HFFc6 (cell line): ENCODE measurements at regions not wholly inside any gene's neighbourhood (a gene's known extent, or its start where the extent isn't known, plus 50 kb on each side); places are given as distances from the start of the nearest gene placed in this dataset.

Experiments used
- DNase-seq: peaks from one replicate; pipeline ENCODE4 v3.0.0-alpha.2; 2018
- H3K27ac Mint-ChIP-seq: 2 replicates; pipeline ENCODE4 v1.8.0; 2020; ENCODE audit warnings: mild to moderate bottlenecking, mixed read lengths
- H3K27me3 Mint-ChIP-seq: 2 replicates; pipeline ENCODE4 v1.8.0; 2021; ENCODE audit warnings: mild to moderate bottlenecking, moderate library complexity, mixed read lengths; ENCODE audit not compliant: insufficient read depth
- H3K36me3 Mint-ChIP-seq: 2 replicates; pipeline ENCODE4 v1.8.0; 2021; ENCODE audit warnings: low read depth, mixed read lengths
- H3K4me1 Mint-ChIP-seq: 2 replicates; pipeline ENCODE4 v1.8.0; 2020; ENCODE audit warnings: low read depth, mixed read lengths
- H3K4me3 Mint-ChIP-seq: 2 replicates; pipeline ENCODE4 v1.8.0; 2020; ENCODE audit warnings: mild to moderate bottlenecking, moderate library complexity, mixed read lengths
- H3K9me3 Mint-ChIP-seq: 2 replicates; pipeline ENCODE4 v1.8.0; 2020; ENCODE audit warnings: mild to moderate bottlenecking, mixed read lengths
- TF ChIP-seq, protein P1 (sequence below): fragments of 200-600 bp; sonication (generic); IDR thresholded peaks from 2 replicates; pipeline ENCODE4 v1.5.0; 2021; ENCODE audit warnings: antibody characterized with exemption, mild to moderate bottlenecking

DNA sequence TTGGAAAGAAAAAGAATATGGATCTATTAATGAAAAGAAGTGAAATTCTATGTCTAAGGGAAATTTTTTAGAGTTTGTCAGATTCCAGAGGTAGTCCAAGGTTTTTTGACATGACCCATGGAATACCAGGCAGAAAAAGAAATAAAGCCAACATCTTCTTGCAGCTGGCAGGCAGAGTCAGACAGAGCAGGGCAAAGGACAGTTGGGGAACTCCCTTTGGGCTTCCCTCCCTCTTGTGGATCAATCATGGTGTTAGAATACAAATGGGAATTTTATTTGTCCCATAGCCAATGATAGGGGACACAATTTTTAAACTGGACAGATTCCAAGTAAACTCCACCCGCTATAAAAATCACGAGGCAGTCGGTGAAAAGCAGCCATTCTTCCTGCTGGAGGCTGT is 92.1 kb upstream of the TAB2 start:
- no peaks in the 10 kb centered on the region for H3K36me3 Mint-ChIP-seq
- H3K4me1 Mint-ChIP-seq = peaks cover 12% of the 10 kb centered on the region
- TF ChIP-seq, protein P1, sequence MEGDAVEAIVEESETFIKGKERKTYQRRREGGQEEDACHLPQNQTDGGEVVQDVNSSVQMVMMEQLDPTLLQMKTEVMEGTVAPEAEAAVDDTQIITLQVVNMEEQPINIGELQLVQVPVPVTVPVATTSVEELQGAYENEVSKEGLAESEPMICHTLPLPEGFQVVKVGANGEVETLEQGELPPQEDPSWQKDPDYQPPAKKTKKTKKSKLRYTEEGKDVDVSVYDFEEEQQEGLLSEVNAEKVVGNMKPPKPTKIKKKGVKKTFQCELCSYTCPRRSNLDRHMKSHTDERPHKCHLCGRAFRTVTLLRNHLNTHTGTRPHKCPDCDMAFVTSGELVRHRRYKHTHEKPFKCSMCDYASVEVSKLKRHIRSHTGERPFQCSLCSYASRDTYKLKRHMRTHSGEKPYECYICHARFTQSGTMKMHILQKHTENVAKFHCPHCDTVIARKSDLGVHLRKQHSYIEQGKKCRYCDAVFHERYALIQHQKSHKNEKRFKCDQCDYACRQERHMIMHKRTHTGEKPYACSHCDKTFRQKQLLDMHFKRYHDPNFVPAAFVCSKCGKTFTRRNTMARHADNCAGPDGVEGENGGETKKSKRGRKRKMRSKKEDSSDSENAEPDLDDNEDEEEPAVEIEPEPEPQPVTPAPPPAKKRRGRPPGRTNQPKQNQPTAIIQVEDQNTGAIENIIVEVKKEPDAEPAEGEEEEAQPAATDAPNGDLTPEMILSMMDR = no peak
- peaks cover 56% of the 10 kb centered on the region for H3K27me3 Mint-ChIP-seq
- DNase-seq = no peak
- H3K4me3 Mint-ChIP-seq = no peak overlapping the region
- H3K27ac Mint-ChIP-seq = no peak overlapping the region
- no peaks in the 10 kb centered on the region for H3K9me3 Mint-ChIP-seq

GRCh38 chr6:149225946-149226345 is 91.6 kb upstream of the TAB2 start:
- H3K4me3 Mint-ChIP-seq = no peak overlapping the region
- H3K36me3 Mint-ChIP-seq = no peaks in the 10 kb centered on the region
- H3K9me3 Mint-ChIP-seq = no peaks in the 10 kb centered on the region
- H3K27me3 Mint-ChIP-seq = peaks cover 57% of the 10 kb centered on the region
- peaks cover 14% of the 10 kb centered on the region for H3K4me1 Mint-ChIP-seq
- H3K27ac Mint-ChIP-seq = no peak overlapping the region
- DNase-seq = no peak
- TF ChIP-seq, protein P1 = no peak

- Mint-ChIP-seq H3K36me3 (peaks cover 5% of the 10 kb centered on the region; the same call in 1 of the 2 replicates), H3K27ac (no peak overlapping the region), H3K27me3 (peaks cover 44% of the 10 kb centered on the region), H3K4me1 (peaks cover 18% of the 10 kb centered on the region), H3K4me3 (no peak overlapping the region), H3K9me3 (no peaks in the 10 kb centered on the region)
- TF ChIP-seq, protein P1 = no peak
- no peak for DNase-seq
Observed at GRCh38 chr6:149227796-149228195, 89.7 kb upstream of the TAB2 start.

GRCh38 chr6:149228311-149228955 is 89.1 kb upstream of the TAB2 start:
- H3K27me3 Mint-ChIP-seq = peaks cover 44% of the 10 kb centered on the region
- no peaks in the 10 kb centered on the region for H3K9me3 Mint-ChIP-seq
- H3K27ac Mint-ChIP-seq = no peak overlapping the region
- H3K36me3 Mint-ChIP-seq = peaks cover 5% of the 10 kb centered on the region; the same call in 1 of the 2 replicates
- TF ChIP-seq, protein P1 = no peak
- no peak overlapping the region for H3K4me3 Mint-ChIP-seq
- peaks cover 24% of the 10 kb centered on the region for H3K4me1 Mint-ChIP-seq
- no peak for DNase-seq

DNA sequence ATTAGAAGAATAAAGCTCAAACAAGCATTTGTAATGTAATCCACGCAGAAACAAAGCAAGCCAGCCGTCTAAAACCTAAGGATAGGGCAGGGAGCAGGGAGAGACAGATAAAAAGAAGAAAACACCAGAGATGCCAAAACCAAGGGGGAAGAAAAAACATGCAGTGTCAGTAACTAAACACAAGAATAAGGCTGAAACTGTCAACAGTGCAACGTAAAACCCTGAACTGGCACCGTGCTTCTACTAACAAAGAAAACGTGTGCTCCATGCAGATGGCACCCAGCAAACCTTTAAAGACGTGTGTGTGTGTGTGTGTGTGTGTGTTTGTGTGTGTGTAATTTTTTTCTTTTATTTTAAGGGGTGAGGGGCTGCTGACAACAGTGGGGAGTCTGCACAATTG is 88.4 kb upstream of the TAB2 start:
- Mint-ChIP-seq H3K9me3 (no peaks in the 10 kb centered on the region), H3K4me1 (peaks cover 31% of the 10 kb centered on the region), H3K27me3 (peaks cover 44% of the 10 kb centered on the region), H3K4me3 (no peak overlapping the region), H3K27ac (no peak overlapping the region), H3K36me3 (peaks cover 5% of the 10 kb centered on the region; the same call in 1 of the 2 replicates)
- DNase-seq = no peak
- TF ChIP-seq, protein P1 = no peak
